ENCODE measurements at regions not wholly inside any gene's neighbourhood (a gene's known extent, or its start where the extent isn't known, plus 50 kb on each side); places are given as distances from the start of the nearest gene placed in this dataset.

GRCh38 chr3:197443506-197443905 is 112.3 kb downstream of the BDH1 start:
- no peak for TF ChIP-seq CTCF (IDR thresholded peaks at IDR 0.05)
- Histone ChIP-seq H3K27me3 (ENCODE audit: control insufficient read depth in 2 of 2, insufficient read depth in 2 of 2, low read length in 2 of 2) (no peaks in the 10 kb centered on the region), H3K36me3 (replicated peaks in 1 of 2; ENCODE audit: control insufficient read depth in 1 of 2, insufficient read depth in 2 of 2, low read length in 2 of 2) (no peaks in the 10 kb centered on the region), H3K9me3 (replicated peaks in 1 of 2; ENCODE audit: control insufficient read depth in 1 of 2, insufficient read depth in 1 of 2, low read length in 2 of 2) (no peaks in the 10 kb centered on the region), H3K4me2 (replicated peaks; ENCODE audit: extremely low read depth, low read length, poor library complexity, severe bottlenecking) (no peak overlapping the region), H3K9ac (ENCODE audit: insufficient read depth, low read length, poor library complexity, severe bottlenecking) (no peak overlapping the region), H4K20me1 (ENCODE audit: insufficient read depth, low read length) (no peaks in the 10 kb centered on the region), H3K27ac (ENCODE audit: low read depth in 1 of 2, low read length in 2 of 2) (no peak overlapping the region), H3K4me3 (replicated peaks in 1 of 3; ENCODE audit: low read depth in 2 of 3, low read length in 3 of 3) (no peak overlapping the region), H2AFZ (ENCODE audit: insufficient read depth, low read depth, low read length, poor library complexity, severe bottlenecking) (no peak overlapping the region), H3K79me2 (ENCODE audit: insufficient read depth, low read length) (no peaks in the 10 kb centered on the region), H3K4me1 (ENCODE audit: control insufficient read depth in 1 of 2, insufficient read depth in 2 of 2, low read length in 2 of 2) (peaks cover 2 to 8% of the 10 kb centered on the region in 2 donors)
- Mint-ChIP-seq H3K9me3 (peaks cover 0 to 4% (median 0%) of the 10 kb centered on the region in 7 donors), H3K4me3 (no peak overlapping the region), H3K27me3 (ENCODE audit: low read depth in 3 of 3) (peaks cover 11 to 15% (median 13%) of the 10 kb centered on the region in 3 donors), H3K27ac (no peak overlapping the region), H3K4me1 (peaks cover 14% of the 10 kb centered on the region), H3K36me3 (no peaks in the 10 kb centered on the region)
- WGBS (ENCODE audit: insufficient coverage), result 92% methylated on average over 5 of the region's 8 CpGs
- DNase-seq, result no peak
- intact Hi-C loops (cut with micrococcal nuclease), result no loop called here

GRCh38 chr3:197440717-197441303 is 115.0 kb downstream of the BDH1 start:
- H3K4me3 Mint-ChIP-seq, result no peak overlapping the region
- no peak for TF ChIP-seq CTCF (IDR thresholded peaks at IDR 0.05)
- no peaks in the 10 kb centered on the region for H4K20me1 ChIP-seq (ENCODE audit: insufficient read depth, low read length)
- no peaks in the 10 kb centered on the region for H3K79me2 ChIP-seq (ENCODE audit: insufficient read depth, low read length)
- no peaks in the 10 kb centered on the region for H3K36me3 Mint-ChIP-seq
- H3K36me3 ChIP-seq (replicated peaks in 1 of 2; ENCODE audit: control insufficient read depth in 1 of 2, insufficient read depth in 2 of 2, low read length in 2 of 2), result no peaks in the 10 kb centered on the region
- H2AFZ ChIP-seq (ENCODE audit: insufficient read depth, low read depth, low read length, poor library complexity, severe bottlenecking), result no peak overlapping the region
- no peak overlapping the region for H3K27ac Mint-ChIP-seq
- no peak overlapping the region for H3K4me3 ChIP-seq (replicated peaks in 1 of 3; ENCODE audit: low read depth in 2 of 3, low read length in 3 of 3)
- H3K27ac ChIP-seq (ENCODE audit: low read depth in 1 of 2, low read length in 2 of 2), result no peak overlapping the region
- 80% methylated on average over 1 of the region's 7 CpGs for WGBS (ENCODE audit: insufficient coverage)
- H3K4me1 Mint-ChIP-seq, result peaks cover 2% of the 10 kb centered on the region
- peaks cover 0 to 2% (median 0%) of the 10 kb centered on the region in 7 donors for H3K9me3 Mint-ChIP-seq
- no peak for DNase-seq
- no peaks in the 10 kb centered on the region for H3K4me1 ChIP-seq (ENCODE audit: control insufficient read depth in 1 of 2, insufficient read depth in 2 of 2, low read length in 2 of 2)
- H3K27me3 ChIP-seq (ENCODE audit: control insufficient read depth in 2 of 2, insufficient read depth in 2 of 2, low read length in 2 of 2), result no peaks in the 10 kb centered on the region
- H3K27me3 Mint-ChIP-seq (ENCODE audit: low read depth in 3 of 3), result peaks cover 10 to 12% (median 11%) of the 10 kb centered on the region in 3 donors
- H3K4me2 ChIP-seq (replicated peaks; ENCODE audit: extremely low read depth, low read length, poor library complexity, severe bottlenecking), result no peak overlapping the region
- intact Hi-C loops (cut with micrococcal nuclease), result no loop called here
- no peak overlapping the region for H3K9ac ChIP-seq (ENCODE audit: insufficient read depth, low read length, poor library complexity, severe bottlenecking)
- no peaks in the 10 kb centered on the region for H3K9me3 ChIP-seq (replicated peaks in 1 of 2; ENCODE audit: control insufficient read depth in 1 of 2, insufficient read depth in 1 of 2, low read length in 2 of 2)
